Transverse colon (tissue), 4 donors: ENCODE measurements at regions not wholly inside any gene's neighbourhood (a gene's known extent, or its start where the extent isn't known, plus 50 kb on each side); places are given as distances from the start of the nearest gene placed in this dataset.

Experiments used
- DNase-seq: peaks from one replicate; pipeline ENCODE4 v3.0.0-alpha.2; 2019
- H3K27ac ChIP-seq, 4 donors: fragments of 200-600 bp; sonication (generic); 2 replicates each; pipeline ENCODE4 v1.5.1; 2016 to 2018; ENCODE audit warnings: inconsistent platforms in 4 of 4
- H3K27me3 ChIP-seq: fragments of 200-600 bp; sonication (generic); 2 replicates; pipeline ENCODE4 v1.5.1; 2017; ENCODE audit warnings: inconsistent platforms
- H3K36me3 ChIP-seq, 4 donors: fragments of 200-600 bp; sonication (generic); 2 replicates each; pipeline ENCODE4 v1.5.1; 2017 to 2019; ENCODE audit warnings: inconsistent platforms in 4 of 4
- H3K4me1 ChIP-seq, 4 donors: fragments of 200-600 bp; sonication (generic); 2 replicates each; pipeline ENCODE4 v1.5.1; 2017 to 2020; ENCODE audit warnings: inconsistent platforms in 4 of 4
- H3K4me3 ChIP-seq, 4 donors: fragments of 200-600 bp; sonication (generic); 1 replicate in 1 of 4; 2 replicates in 3 of 4; pipeline versions ENCODE4 v1.5.1 to v1.6.1; 2017 to 2019; ENCODE audit warnings: inconsistent platforms in 4 of 4
- H3K9me3 ChIP-seq, 2 donors: fragments of 200-600 bp; sonication (generic); 2 replicates each; pipeline ENCODE4 v1.5.1; 2017 to 2019; ENCODE audit warnings: inconsistent platforms in 2 of 2
- EP300 ChIP-seq: sonication (generic); formaldehyde crosslinking; IDR thresholded peaks from one replicate; pipeline ENCODE4 v1.6.1; 2017; ENCODE audit warnings: antibody characterized with exemption, low read depth
- POLR2A ChIP-seq: fragments of 450-650 bp; IDR thresholded peaks from one replicate; pipeline ENCODE4 v1.6.1; 2016; ENCODE audit warnings: antibody characterized with exemption, mild to moderate bottlenecking, moderate library complexity
- POLR2AphosphoS5 ChIP-seq, 3 donors: sonication (generic); formaldehyde crosslinking; IDR thresholded peaks; one replicate each; pipeline ENCODE4 v1.6.1; 2016; ENCODE audit warnings: antibody characterized with exemption in 3 of 3
- WGBS, 2 donors: methylation state at CpG; one replicate each; pipeline ENCODE4 v1.1.5; 2018; ENCODE audit warnings: low coverage in 1 of 2; 5-methylcytosine and 5-hydroxymethylcytosine counted together
- in situ Hi-C, 4 donors: fragments of 200-750 bp; cut with MboI; loops; one replicate each; pipeline versions ENCODE4 v1.15.0 to v1.15.1; 2017; ENCODE audit warnings: low sequenced_read_pairs in 3 of 4, low pct_ligation_motif_present in 1 of 4, low pct_unique_long_range_greater_than_20kb in 1 of 4
- intact Hi-C: fragments of 100-400 bp; cut with DNase I; formaldehyde crosslinking; loops from one replicate; pipeline ENCODE4 v1.15.1; 2023; ENCODE audit warnings: low total_unique reads
- TF ChIP-seq, protein P1 (sequence below), 5 experiments: fragments of 200-600 bp in 3 of 5; fragments of 450-650 bp in 2 of 5; sonication (generic) in 3 of 5; IDR thresholded peaks; 1 replicate in 2 of 5; 2 replicates in 3 of 5; pipeline ENCODE4 v1.5.1; 2016 to 2017; ENCODE audit warnings: antibody characterized with exemption in 5 of 5, inconsistent platforms in 3 of 5, mild to moderate bottlenecking in 2 of 5, moderate library complexity in 1 of 5

DNA sequence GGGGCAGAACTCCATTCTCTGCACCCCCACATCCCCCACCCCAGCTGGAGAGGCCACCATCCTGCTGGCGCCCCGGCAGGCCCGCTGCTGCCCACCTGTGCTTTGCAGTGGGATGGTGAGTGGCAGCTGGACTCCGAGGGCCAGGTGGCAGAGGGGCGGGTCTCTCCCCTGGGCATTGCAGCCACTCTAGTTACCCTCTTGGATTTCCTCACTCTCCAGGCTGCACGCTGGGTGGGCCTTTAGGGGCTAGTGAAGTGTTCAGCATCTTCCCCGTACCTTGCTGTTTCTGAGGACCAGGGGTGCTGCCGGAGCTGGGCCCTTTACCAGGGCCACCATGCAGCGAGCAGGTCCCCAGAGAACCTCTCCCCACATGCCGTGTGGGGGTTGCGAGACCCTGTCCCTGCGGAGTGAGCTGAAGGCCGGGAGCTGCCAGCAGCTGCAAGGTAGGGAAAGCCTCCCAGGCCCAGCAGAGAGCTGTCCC lies 88.4 kb upstream of the SH3PXD2B start:
- no peak for DNase-seq
- Histone ChIP-seq H3K4me1 (peaks cover 0 to 12% (median under 1%) of the 10 kb centered on the region in 4 donors), H3K27ac (no peak overlapping the region), H3K9me3 (no peaks in the 10 kb centered on the region), H3K4me3 (no peak overlapping the region), H3K36me3 (no peaks in the 10 kb centered on the region), H3K27me3 (no peaks in the 10 kb centered on the region)
- WGBS, 2 donors = 87% methylated on average over 12 of the region's 13 CpGs; no CpG with 5 or more reads in 1 of the 2 donors
- intact Hi-C loops (no loop called here), in situ Hi-C loops (no loop called here)
- TF ChIP-seq, protein P1, sequence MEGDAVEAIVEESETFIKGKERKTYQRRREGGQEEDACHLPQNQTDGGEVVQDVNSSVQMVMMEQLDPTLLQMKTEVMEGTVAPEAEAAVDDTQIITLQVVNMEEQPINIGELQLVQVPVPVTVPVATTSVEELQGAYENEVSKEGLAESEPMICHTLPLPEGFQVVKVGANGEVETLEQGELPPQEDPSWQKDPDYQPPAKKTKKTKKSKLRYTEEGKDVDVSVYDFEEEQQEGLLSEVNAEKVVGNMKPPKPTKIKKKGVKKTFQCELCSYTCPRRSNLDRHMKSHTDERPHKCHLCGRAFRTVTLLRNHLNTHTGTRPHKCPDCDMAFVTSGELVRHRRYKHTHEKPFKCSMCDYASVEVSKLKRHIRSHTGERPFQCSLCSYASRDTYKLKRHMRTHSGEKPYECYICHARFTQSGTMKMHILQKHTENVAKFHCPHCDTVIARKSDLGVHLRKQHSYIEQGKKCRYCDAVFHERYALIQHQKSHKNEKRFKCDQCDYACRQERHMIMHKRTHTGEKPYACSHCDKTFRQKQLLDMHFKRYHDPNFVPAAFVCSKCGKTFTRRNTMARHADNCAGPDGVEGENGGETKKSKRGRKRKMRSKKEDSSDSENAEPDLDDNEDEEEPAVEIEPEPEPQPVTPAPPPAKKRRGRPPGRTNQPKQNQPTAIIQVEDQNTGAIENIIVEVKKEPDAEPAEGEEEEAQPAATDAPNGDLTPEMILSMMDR (IDR thresholded peaks at IDR 0.05) = no peak
- TF ChIP-seq EP300 (no peak), POLR2AphosphoS5 (IDR thresholded peaks at IDR 0.05) (no peak), POLR2A (no peak)

DNA sequence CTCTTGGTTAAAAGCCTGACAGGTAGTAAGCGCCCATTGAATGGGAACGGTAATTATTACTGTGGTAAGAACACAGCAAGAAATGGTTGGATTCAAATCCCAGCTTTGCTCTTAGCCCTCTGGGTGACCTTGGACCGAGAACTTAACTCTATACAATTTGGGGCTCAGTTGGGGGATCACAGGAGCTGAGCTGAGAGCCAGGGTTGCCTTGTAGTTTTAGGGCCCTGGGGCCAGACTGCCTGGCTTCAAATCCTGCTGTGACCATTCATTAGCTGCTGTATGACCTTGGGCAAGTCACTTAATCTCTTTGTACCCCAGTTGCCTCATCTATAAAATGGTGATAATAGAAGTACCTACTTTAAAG lies 87.4 kb upstream of the SH3PXD2B start:
- intact Hi-C loops = no loop called here
- H3K4me1 ChIP-seq = peaks cover 0 to 11% (median 0%) of the 10 kb centered on the region in 4 donors
- no peaks in the 10 kb centered on the region for H3K36me3 ChIP-seq
- no peaks in the 10 kb centered on the region for H3K9me3 ChIP-seq
- H3K27ac ChIP-seq = no peak overlapping the region
- no peaks in the 10 kb centered on the region for H3K27me3 ChIP-seq
- 89 to 97% methylated on average over 3 of the region's 3 CpGs for WGBS, 2 donors
- in situ Hi-C loops = no loop called here
- TF ChIP-seq POLR2A (no peak), EP300 (no peak)
- TF ChIP-seq, protein P1 (IDR thresholded peaks at IDR 0.05) = no peak
- DNase-seq = no peak
- H3K4me3 ChIP-seq = no peak overlapping the region

DNA sequence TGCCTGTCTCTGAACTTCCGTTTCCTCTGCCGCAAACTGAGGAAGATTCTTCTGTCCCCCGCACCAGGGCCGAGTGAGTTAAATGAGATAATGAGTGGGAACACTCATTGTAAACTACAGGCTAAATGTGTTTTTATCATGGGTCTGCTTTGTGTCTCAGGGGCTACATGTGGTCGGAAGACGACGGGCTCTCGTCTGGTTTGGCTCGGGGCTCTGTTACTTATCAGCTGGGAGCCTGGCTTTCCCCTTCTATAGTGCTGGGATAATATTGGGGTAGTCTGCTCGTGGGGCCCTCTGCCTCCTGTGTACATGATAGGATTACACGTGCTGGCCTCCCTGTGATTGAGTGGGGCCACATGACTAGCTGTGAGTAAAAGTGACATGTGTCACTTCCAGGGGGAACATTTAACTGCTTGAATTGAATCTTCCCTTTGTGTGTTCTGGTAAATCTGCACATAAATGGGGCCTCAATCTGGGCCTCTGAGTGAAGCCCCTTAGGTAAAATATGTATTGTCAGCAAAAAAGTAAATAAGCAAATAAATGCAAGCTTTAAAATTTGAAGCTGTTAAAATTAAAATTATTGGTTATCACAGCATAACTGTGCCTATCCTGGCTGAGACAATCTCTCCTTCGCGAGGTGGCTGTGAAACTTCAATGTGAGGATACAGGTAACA lies 86.9 kb upstream of the SH3PXD2B start:
- peak in 2 of 3 donors; percentile 32 to 82 for TF ChIP-seq POLR2AphosphoS5 (IDR thresholded peaks at IDR 0.05)
- no peak for TF ChIP-seq POLR2A
- 71 to 82% methylated on average over 8 to 13 of the region's 13 CpGs for whole genome bisulfite sequencing, 2 donors
- Histone ChIP-seq H3K27me3 (no peaks in the 10 kb centered on the region), H3K9me3 (no peaks in the 10 kb centered on the region), H3K36me3 (no peaks in the 10 kb centered on the region), H3K4me3 (no peak overlapping the region), H3K4me1 (peaks cover 0 to 11% (median 0%) of the 10 kb centered on the region in 4 donors), H3K27ac (peak overlapping the region in 1 of 4 donors; percentile 4)
- in situ Hi-C loops (no loop called here), intact Hi-C loops (no loop called here)
- no peak for DNase-seq

DNA sequence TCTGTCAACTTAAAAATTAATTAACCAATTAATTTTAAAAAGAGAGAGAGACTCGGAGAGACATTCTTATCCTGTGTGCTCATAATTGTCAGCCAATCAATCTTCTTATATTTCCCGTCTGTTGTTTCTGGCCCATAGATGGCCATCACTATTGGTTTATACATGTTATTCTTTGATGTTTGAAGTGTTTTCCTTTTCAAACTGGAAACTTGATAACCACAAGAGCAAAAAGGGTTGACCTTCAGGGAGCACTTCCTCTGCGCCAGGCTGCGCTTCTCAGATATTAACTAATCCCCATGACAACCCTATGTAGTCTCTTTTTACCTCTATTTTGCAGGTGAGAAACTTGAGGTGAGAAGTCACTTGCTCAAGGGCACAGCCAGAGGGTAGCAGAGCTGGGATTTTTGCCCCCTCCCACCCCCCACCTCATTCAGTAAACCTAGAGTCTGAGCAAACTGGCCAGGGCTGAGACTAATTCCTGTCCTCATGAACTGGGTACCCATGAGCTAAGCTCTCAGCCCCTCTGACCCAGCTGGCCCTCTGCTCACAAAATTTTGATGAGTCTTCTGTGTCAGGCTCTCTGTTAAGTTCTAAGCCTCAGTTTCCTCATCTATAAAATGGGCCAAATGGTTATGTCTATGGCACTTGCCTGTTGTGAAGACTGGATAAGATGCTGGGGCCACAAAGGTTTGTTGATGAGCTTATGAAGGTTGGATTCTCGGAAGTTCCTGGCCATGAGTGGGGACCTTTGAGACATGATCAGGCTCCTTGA lies 86.0 kb upstream of the SH3PXD2B start:
- TF ChIP-seq EP300 (no peak), POLR2A (no peak), POLR2AphosphoS5 (IDR thresholded peaks at IDR 0.05) (no peak)
- TF ChIP-seq, protein P1 (IDR thresholded peaks at IDR 0.05) = no peak
- Histone ChIP-seq H3K27ac (no peak overlapping the region), H3K27me3 (no peaks in the 10 kb centered on the region), H3K9me3 (no peaks in the 10 kb centered on the region), H3K4me3 (no peak overlapping the region), H3K36me3 (no peaks in the 10 kb centered on the region), H3K4me1 (peaks cover 0 to 11% (median under 1%) of the 10 kb centered on the region in 4 donors)
- intact Hi-C loops = no loop called here
- in situ Hi-C loops = no loop called here
- DNase-seq = no peak
- 83 to 89% methylated on average over 4 to 5 of the region's 5 CpGs for WGBS, 2 donors
